HCT116 (cell line): ENCODE measurements at regions not wholly inside any gene's neighbourhood (a gene's known extent, or its start where the extent isn't known, plus 50 kb on each side); places are given as distances from the start of the nearest gene placed in this dataset.

Experiments
- ATAC-seq: fragments of 200-7000 bp; cut with Tn5 transposase; 2 replicates; pipeline ENCODE4 v1.9.1; 2020; ENCODE audit warnings: mild to moderate bottlenecking, moderate library complexity
- BruUV-seq: library from RNA; stranded (reverse); fragments of 400-500 nt; replicated peaks from 2 replicates; lab custom pipeline; 2021; lab: Mats Ljungman, UMichigan
- CTCF ChIA-PET: fragments of 300-600 bp; sonication (Branson Sonifier 250); formaldehyde crosslinking; loops from one replicate; lab custom pipeline; 2021; ENCODE audit warnings: antibody characterized with exemption; lab: Charles Lee
- POLR2A ChIA-PET: fragments of 300-600, 350-600 bp; sonication (Branson Sonifier 250); formaldehyde crosslinking; loops from one replicate; lab custom pipeline; 2021; ENCODE audit warnings: antibody characterized with exemption; lab: Charles Lee
- RAD21 ChIA-PET, 2 experiments: fragments of 300-600 bp; sonication (Branson Sonifier 250); formaldehyde crosslinking; loops; one replicate each; lab custom pipeline; 2023; ENCODE audit warnings: low total read pairs in 2 of 2; ENCODE audit not compliant: uncharacterized antibody in 2 of 2, unreplicated experiment in 2 of 2, low non-redundant PET in 1 of 2; lab: Charles Lee
- DNase-seq: peaks from one replicate; pipeline ENCODE4 v3.0.0-alpha.2; 2010; ENCODE audit warnings: low read depth, low spot score
- H2AFZ ChIP-seq: fragments of 200-600 bp; shearing (Covaris generic), sonication (generic); 2 replicates; pipeline ENCODE4 v1.6.1; 2017; ENCODE audit warnings: low read depth, mixed run types, mixed read lengths, antibody characterized with exemption, low read length; ENCODE audit not compliant: poor library complexity, severe bottlenecking
- H3K27ac ChIP-seq: 2 replicates; pipeline ENCODE4 v1.5.1; 2012; ENCODE audit warnings: low read depth, low read length
- H3K27me3 ChIP-seq: fragments of 200-600 bp; sonication (generic); 2 replicates; pipeline ENCODE4 v1.6.1; 2016; ENCODE audit warnings: mixed run types, low read length, mixed read lengths; ENCODE audit not compliant: insufficient read depth
- H3K36me3 ChIP-seq, 2 experiments: fragments of 200-500 bp in 1 of 2; fragments of 200-600 bp in 1 of 2; sonication (Bioruptor generic) in 1 of 2; sonication (generic) in 1 of 2; 2 replicates each; pipeline versions ENCODE4 v1.5.1 to v1.6.1; 2014 to 2016; ENCODE audit warnings: low read length in 2 of 2, inconsistent platforms in 1 of 2, mixed read lengths in 1 of 2, mixed run types in 1 of 2; ENCODE audit not compliant: insufficient read depth in 2 of 2, control insufficient read depth in 1 of 2
- H3K4me1 ChIP-seq, 2 experiments: fragments of 200-600 bp in 1 of 2; sonication (generic) in 1 of 2; 2 replicates each; pipeline versions ENCODE4 v1.5.1 to v1.6.1; 2012 to 2017; ENCODE audit warnings: low read length in 2 of 2, inconsistent platforms in 1 of 2, mild to moderate bottlenecking in 1 of 2, mixed read lengths in 1 of 2, mixed run types in 1 of 2, moderate library complexity in 1 of 2; ENCODE audit not compliant: insufficient read depth in 2 of 2, control insufficient read depth in 1 of 2
- H3K4me2 ChIP-seq: fragments of 200-600 bp; sonication (generic); 2 replicates; pipeline ENCODE4 v1.6.1; 2017; ENCODE audit warnings: mixed run types, low read length, mixed read lengths
- H3K4me3 ChIP-seq, 2 experiments: fragments of 200-600 bp in 1 of 2; sonication (generic) in 1 of 2; replicated peaks in 1 of 2; 2 replicates each; pipeline ENCODE4 v1.5.1; 2011 to 2016; ENCODE audit warnings: low read length in 2 of 2, control low read depth in 1 of 2, low read depth in 1 of 2, mild to moderate bottlenecking in 1 of 2, mixed read lengths in 1 of 2, mixed run types in 1 of 2
- H3K79me2 ChIP-seq: fragments of 200-600 bp; sonication (generic); 2 replicates; pipeline ENCODE4 v1.6.1; 2017; ENCODE audit warnings: mild to moderate bottlenecking, mixed run types, low read length, moderate library complexity, mixed read lengths; ENCODE audit not compliant: insufficient read depth
- H3K9ac ChIP-seq: fragments of 200-600 bp; sonication (generic); 2 replicates; pipeline ENCODE4 v1.6.1; 2016; ENCODE audit warnings: low read length, mixed read lengths
- H3K9me2 ChIP-seq: fragments of 200-600 bp; sonication (generic), shearing (Covaris generic); 2 replicates; pipeline ENCODE4 v1.6.1; 2017; ENCODE audit warnings: mixed run types, mild to moderate bottlenecking, moderate library complexity; ENCODE audit not compliant: insufficient read depth
- H3K9me3 ChIP-seq, 2 experiments: fragments of 200-500 bp in 1 of 2; fragments of 200-600 bp in 1 of 2; sonication (Bioruptor generic) in 1 of 2; sonication (generic) in 1 of 2; 2 replicates each; pipeline ENCODE4 v1.6.1; 2014 to 2017; ENCODE audit warnings: low read length in 2 of 2, mixed read lengths in 2 of 2, inconsistent platforms in 1 of 2, low read depth in 1 of 2, mild to moderate bottlenecking in 1 of 2, mixed run types in 1 of 2, moderate library complexity in 1 of 2; ENCODE audit not compliant: control insufficient read depth in 1 of 2, insufficient read depth in 1 of 2
- H4K20me1 ChIP-seq: fragments of 200-600 bp; sonication (generic), shearing (Covaris generic); 2 replicates; pipeline ENCODE4 v1.6.1; 2017; ENCODE audit warnings: mixed run types, mild to moderate bottlenecking, moderate library complexity; ENCODE audit not compliant: insufficient read depth
- EZH2phosphoT487 ChIP-seq: fragments of 200-600 bp; IDR thresholded peaks from 2 replicates; pipeline ENCODE4 v1.6.1; 2018; ENCODE audit warnings: antibody characterized with exemption, borderline replicate concordance
- JUND ChIP-seq: IDR thresholded peaks from 2 replicates; pipeline ENCODE4 v1.6.1; 2012
- POLR2AphosphoS5 ChIP-seq: IDR thresholded peaks from 2 replicates; pipeline ENCODE4 v1.6.1; 2011; ENCODE audit warnings: mild to moderate bottlenecking, low read depth, low read length, moderate library complexity
- RAD21 ChIP-seq: IDR thresholded peaks from 2 replicates; pipeline ENCODE4 v1.6.1; 2012; ENCODE audit warnings: low read depth, mild to moderate bottlenecking
- SP1 ChIP-seq: IDR thresholded peaks from 2 replicates; pipeline ENCODE4 v1.6.1; 2012; ENCODE audit warnings: low read depth
- intact Hi-C: fragments of 100-400 bp; cut with micrococcal nuclease; formaldehyde crosslinking; loops from 2 replicates; pipeline ENCODE4 v1.10.0; 2022
- TF ChIP-seq, protein P1 (sequence below): IDR thresholded peaks from 2 replicates; pipeline ENCODE4 v1.6.1; 2012
- TF ChIP-seq, protein P2 (sequence below), 3 experiments: fragments of 200-600 bp in 1 of 3; sonication (generic) in 1 of 3; IDR thresholded peaks in 2 of 3; conservative IDR thresholded peaks in 1 of 3; 2 replicates each; pipeline ENCODE4 v1.5.1; 2012 to 2017; ENCODE audit warnings: low read depth in 2 of 3, low read length in 2 of 3, antibody characterized with exemption in 1 of 3, borderline replicate concordance in 1 of 3, control low read depth in 1 of 3, mild to moderate bottlenecking in 1 of 3, mixed read lengths in 1 of 3, mixed run types in 1 of 3, moderate library complexity in 1 of 3; ENCODE audit not compliant: insufficient read depth in 1 of 3

DNA sequence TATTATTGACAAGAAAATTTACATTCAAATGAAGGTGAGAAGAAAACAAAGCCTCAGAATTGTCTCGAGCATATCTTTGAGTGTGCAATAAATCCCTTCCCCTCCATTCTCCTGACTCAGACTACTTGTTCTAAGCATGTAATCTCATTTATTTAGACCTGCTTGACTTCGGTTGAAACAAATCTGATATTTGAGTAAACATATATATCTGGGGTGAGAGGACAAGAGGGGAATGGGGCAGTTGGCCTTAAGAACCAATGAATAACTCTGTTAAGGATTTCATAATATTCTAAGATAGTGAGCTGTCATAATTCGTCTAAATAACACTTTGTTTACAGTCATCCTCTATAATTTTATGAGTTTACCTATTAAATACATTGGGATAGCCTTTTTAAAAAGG, 142.7 kb downstream of the SIPA1L2 start (continued):
- TF ChIP-seq JUND (no peak), EZH2phosphoT487 (no peak), POLR2AphosphoS5 (no peak)

DNA sequence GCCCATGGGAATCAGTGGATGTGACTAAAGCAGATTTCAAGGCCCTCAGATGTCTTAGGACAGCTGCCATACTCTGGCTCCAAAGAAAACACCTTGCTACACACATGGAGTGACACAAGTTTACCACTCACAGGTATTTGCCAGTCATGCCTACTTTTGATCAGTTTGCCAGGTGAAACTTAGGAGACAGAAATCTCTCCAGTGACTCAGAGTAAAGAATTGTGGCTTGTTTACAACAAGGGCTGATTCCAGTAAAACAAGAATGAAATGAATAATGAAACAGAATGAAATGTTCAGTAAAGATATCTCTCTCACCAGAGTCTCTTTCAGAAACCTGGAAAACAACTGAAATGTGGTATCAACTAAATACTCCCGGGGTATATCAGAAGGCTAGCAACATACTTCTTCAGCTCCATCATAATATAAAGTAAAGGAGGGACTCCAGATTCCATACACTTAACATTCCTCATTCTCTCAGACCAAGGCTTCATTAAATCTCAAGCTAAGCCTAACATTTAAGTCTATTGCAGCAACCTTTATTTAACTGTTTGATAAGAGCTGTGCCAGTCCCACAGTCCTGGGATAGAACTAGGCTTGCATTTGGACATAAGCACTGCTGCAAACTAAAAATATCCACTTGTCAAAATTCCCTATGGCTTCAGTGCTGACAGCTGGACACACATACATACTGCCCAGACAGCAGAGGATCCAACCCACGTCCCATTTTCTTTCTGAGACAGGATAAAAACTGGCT, 143.3 kb downstream of the SIPA1L2 start:
- Histone ChIP-seq H3K27ac (no peak overlapping the region), H3K4me3 (no peak overlapping the region), H3K36me3 (no peaks in the 10 kb centered on the region), H3K27me3 (no peaks in the 10 kb centered on the region), H3K9me2 (no peaks in the 10 kb centered on the region), H3K79me2 (no peaks in the 10 kb centered on the region), H3K4me2 (no peak overlapping the region), H3K9me3 (no peaks in the 10 kb centered on the region), H2AFZ (no peak overlapping the region), H3K4me1 (no peaks in the 10 kb centered on the region), H4K20me1 (no peaks in the 10 kb centered on the region), H3K9ac (no peak overlapping the region)
- ChIA-PET POLR2A (no interaction called here), RAD21 (no interaction called here), CTCF (no interaction called here)
- ATAC-seq (no peak), DNase-seq (no peak)
- intact Hi-C loops: no loop called here
- no TSS peak for BruUV-seq
- 0 out of 2 replicates have a peak, but pooled peaks have one; percentile 8 for TF ChIP-seq SP1
- TF ChIP-seq RAD21: no peak
- TF ChIP-seq, protein P1, sequence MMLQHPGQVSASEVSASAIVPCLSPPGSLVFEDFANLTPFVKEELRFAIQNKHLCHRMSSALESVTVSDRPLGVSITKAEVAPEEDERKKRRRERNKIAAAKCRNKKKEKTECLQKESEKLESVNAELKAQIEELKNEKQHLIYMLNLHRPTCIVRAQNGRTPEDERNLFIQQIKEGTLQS: no peak
- TF ChIP-seq, protein P2, sequence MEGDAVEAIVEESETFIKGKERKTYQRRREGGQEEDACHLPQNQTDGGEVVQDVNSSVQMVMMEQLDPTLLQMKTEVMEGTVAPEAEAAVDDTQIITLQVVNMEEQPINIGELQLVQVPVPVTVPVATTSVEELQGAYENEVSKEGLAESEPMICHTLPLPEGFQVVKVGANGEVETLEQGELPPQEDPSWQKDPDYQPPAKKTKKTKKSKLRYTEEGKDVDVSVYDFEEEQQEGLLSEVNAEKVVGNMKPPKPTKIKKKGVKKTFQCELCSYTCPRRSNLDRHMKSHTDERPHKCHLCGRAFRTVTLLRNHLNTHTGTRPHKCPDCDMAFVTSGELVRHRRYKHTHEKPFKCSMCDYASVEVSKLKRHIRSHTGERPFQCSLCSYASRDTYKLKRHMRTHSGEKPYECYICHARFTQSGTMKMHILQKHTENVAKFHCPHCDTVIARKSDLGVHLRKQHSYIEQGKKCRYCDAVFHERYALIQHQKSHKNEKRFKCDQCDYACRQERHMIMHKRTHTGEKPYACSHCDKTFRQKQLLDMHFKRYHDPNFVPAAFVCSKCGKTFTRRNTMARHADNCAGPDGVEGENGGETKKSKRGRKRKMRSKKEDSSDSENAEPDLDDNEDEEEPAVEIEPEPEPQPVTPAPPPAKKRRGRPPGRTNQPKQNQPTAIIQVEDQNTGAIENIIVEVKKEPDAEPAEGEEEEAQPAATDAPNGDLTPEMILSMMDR (IDR thresholded peaks at IDR 0.05 in 2 of 3, conservative IDR thresholded peaks at IDR 0.05 in 1 of 3; ENCODE audit: borderline replicate concordance in 1 of 3, insufficient read depth in 1 of 3, low read depth in 2 of 3, low read length in 2 of 3): no peak
